ENCODE measurements at regions not wholly inside any gene's neighbourhood (a gene's known extent, or its start where the extent isn't known, plus 50 kb on each side); places are given as distances from the start of the nearest gene placed in this dataset.

- no peak overlapping the region for H3K4me3 Mint-ChIP-seq
- H3K9me3 Mint-ChIP-seq: peaks cover 0 to 4% (median 0%) of the 10 kb centered on the region in 9 donors
- POLR2A ChIA-PET: no interaction called here
- no peaks in the 10 kb centered on the region for H3K27me3 Mint-ChIP-seq
- no peak for DNase-seq
- H3K4me1 Mint-ChIP-seq: peaks cover 16 to 34% (median 30%) of the 10 kb centered on the region in 4 donors
- no peak for ATAC-seq
- H3K27ac Mint-ChIP-seq: no peak overlapping the region
- H3K36me3 Mint-ChIP-seq: peaks cover 5 to 16% (median 5%) of the 10 kb centered on the region in 3 donors
Observed at GRCh38 chr2:181374781-181375675, 82.2 kb upstream of the ITGA4 start.

DNA sequence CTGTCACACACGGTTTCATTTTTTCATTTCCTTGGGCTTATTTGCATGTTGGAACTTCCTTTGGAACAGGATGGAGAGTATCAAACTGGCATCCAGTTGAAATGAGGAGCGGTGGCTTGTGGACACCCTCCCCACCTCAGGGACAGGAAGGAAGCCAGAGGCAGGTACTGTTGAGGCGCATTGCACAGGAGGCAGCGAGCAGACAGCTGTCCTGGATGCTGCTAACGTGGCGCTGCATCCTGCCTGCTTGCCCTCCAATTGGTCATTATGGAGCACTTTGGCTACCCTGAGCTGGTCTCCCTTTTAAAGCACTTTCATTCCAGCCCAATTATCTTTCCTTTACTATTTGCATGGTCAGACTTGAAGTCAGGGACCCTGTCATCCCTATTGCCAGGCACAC lies 80.7 kb upstream of the ITGA4 start:
- DNase-seq (no peak), ATAC-seq (no peak)
- H3K27me3 Mint-ChIP-seq: no peaks in the 10 kb centered on the region
- no peak overlapping the region for H3K27ac Mint-ChIP-seq
- H3K4me3 Mint-ChIP-seq: no peak overlapping the region
- peaks cover 12 to 27% (median 24%) of the 10 kb centered on the region in 4 donors for H3K4me1 Mint-ChIP-seq
- H3K36me3 Mint-ChIP-seq: peaks cover 5 to 17% (median 5%) of the 10 kb centered on the region in 3 donors
- H3K9me3 Mint-ChIP-seq: peaks cover 0 to 4% (median 0%) of the 10 kb centered on the region in 9 donors
- POLR2A ChIA-PET: no interaction called here

GRCh38 chr2:181376999-181377398 lies 80.2 kb upstream of the ITGA4 start:
- ATAC-seq: no peak
- H3K27me3 Mint-ChIP-seq: no peaks in the 10 kb centered on the region
- H3K27ac Mint-ChIP-seq: no peak overlapping the region

GRCh38 chr2:181378491-181378890 lies 78.7 kb upstream of the ITGA4 start:
- H3K27ac Mint-ChIP-seq: peak overlapping the region in 1 of 10 donors; percentile 40
- ATAC-seq: no peak
- no peak overlapping the region for H3K4me3 Mint-ChIP-seq

More at GRCh38 chr2:181376999-181377398, 80.2 kb upstream of the ITGA4 start:
- DNase-seq: no peak
- POLR2A ChIA-PET: no interaction called here
- peaks cover 0 to 4% (median 0%) of the 10 kb centered on the region in 9 donors for H3K9me3 Mint-ChIP-seq
- H3K4me1 Mint-ChIP-seq: peaks cover 11 to 21% (median 18%) of the 10 kb centered on the region in 4 donors
- H3K36me3 Mint-ChIP-seq: peaks cover 5 to 16% (median 5%) of the 10 kb centered on the region in 3 donors
- H3K4me3 Mint-ChIP-seq: no peak overlapping the region

DNA sequence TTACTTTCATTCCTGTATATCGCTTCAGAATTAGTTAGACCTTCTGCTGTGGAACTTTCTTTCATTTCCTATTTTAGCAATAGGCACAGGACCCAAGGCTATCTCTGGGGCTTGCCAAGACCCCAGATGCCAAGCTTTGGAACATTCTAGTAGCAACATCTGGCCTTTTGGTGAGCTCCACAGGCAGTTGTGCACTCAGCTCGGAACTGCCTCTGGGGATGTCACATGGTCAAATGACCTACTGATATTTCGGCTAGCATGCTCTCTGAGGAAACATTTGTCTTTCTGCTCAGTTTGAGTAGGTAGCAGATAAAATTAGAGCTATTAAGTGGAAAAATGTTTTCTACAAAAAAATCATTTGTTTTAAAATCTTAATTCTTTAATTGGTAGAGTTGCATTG lies 76.6 kb upstream of the ITGA4 start:
- DNase-seq: no peak
- H3K4me3 Mint-ChIP-seq: no peak overlapping the region
- POLR2A ChIA-PET: no interaction called here
- H3K36me3 Mint-ChIP-seq: peaks cover 12 to 36% (median 14%) of the 10 kb centered on the region in 3 donors
- H3K9me3 Mint-ChIP-seq: peaks cover 0 to 15% (median 8%) of the 10 kb centered on the region in 9 donors
- no peaks in the 10 kb centered on the region for H3K27me3 Mint-ChIP-seq
- ATAC-seq: no peak
- H3K4me1 Mint-ChIP-seq: peaks cover 0 to 7% (median 5%) of the 10 kb centered on the region in 4 donors
- H3K27ac Mint-ChIP-seq: no peak overlapping the region

More at GRCh38 chr2:181378491-181378890, 78.7 kb upstream of the ITGA4 start:
- Mint-ChIP-seq H3K27me3 (no peaks in the 10 kb centered on the region), H3K4me1 (peaks cover 0 to 11% (median 5%) of the 10 kb centered on the region in 4 donors), H3K9me3 (peaks cover 0 to 4% (median 0%) of the 10 kb centered on the region in 9 donors), H3K36me3 (peaks cover 5 to 18% (median 5%) of the 10 kb centered on the region in 3 donors)
- POLR2A ChIA-PET: no interaction called here
- DNase-seq: no peak

DNA sequence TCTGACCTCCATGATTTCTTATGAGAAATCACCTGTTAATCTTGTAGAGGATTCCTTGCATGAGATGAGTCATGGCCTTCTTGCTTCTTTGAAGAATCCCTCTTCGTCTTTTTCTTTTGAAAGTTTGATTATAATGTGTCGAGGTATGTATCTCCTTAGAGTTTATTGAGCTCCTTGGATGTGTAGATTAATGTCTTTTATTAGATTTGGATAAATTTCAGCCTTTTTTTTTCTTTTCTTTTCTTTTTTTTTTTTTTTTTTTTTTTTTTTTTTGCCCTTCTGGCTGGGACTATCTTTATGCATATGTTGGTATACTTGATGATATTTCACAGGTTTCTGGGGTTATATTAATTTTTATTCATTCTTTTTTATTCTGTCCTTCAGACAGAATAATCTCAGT lies 72.3 kb upstream of the ITGA4 start:
- H3K4me1 Mint-ChIP-seq: peaks cover 0 to 4% (median 0%) of the 10 kb centered on the region in 4 donors
- ATAC-seq (no peak), DNase-seq (no peak)
- H3K27me3 Mint-ChIP-seq: no peaks in the 10 kb centered on the region
- H3K4me3 Mint-ChIP-seq: no peak overlapping the region
- peaks cover 0 to 15% (median 5%) of the 10 kb centered on the region in 9 donors for H3K9me3 Mint-ChIP-seq
- no peak overlapping the region for H3K27ac Mint-ChIP-seq
- H3K36me3 Mint-ChIP-seq: peaks cover 9 to 27% (median 10%) of the 10 kb centered on the region in 3 donors
- POLR2A ChIA-PET: no interaction called here

DNA sequence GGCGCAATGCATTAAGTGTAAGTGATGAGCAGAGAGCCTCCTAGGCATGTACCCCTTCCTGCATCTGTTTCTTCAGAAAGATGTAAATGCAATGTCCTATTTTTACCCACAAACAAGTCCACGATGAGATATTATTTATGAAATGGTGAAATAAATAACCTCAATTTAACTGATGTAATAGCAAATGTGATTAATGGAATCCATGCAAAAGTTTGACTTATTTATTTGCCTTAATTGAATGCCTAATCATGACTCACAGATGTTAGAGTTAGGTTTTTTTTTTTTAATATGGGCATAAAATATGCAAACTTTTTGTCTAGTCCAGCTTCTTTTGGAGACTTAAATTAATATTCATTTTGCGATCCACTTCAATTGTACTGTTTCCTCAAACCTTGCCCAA lies 67.7 kb upstream of the ITGA4 start:
- no peak overlapping the region for H3K4me3 Mint-ChIP-seq
- H3K36me3 Mint-ChIP-seq: peaks cover 5 to 13% (median 9%) of the 10 kb centered on the region in 3 donors
- peaks cover 0 to 10% (median 6%) of the 10 kb centered on the region in 9 donors for H3K9me3 Mint-ChIP-seq
- H3K27me3 Mint-ChIP-seq: no peaks in the 10 kb centered on the region
- no peak for DNase-seq
- no peak for ATAC-seq
- peaks cover 5 to 20% (median 13%) of the 10 kb centered on the region in 4 donors for H3K4me1 Mint-ChIP-seq
- no peak overlapping the region for H3K27ac Mint-ChIP-seq
- POLR2A ChIA-PET: no interaction called here

GRCh38 chr2:181393472-181393871 lies 63.7 kb upstream of the ITGA4 start:
- peaks cover 0 to 6% (median 5%) of the 10 kb centered on the region in 3 donors for H3K36me3 Mint-ChIP-seq
- ATAC-seq (peak; percentile 59 to 69), DNase-seq (peak in 3 of 10 donors; percentile 15 to 37 (median 17))
- POLR2A ChIA-PET: no interaction called here
- no peaks in the 10 kb centered on the region for H3K27me3 Mint-ChIP-seq
- H3K4me3 Mint-ChIP-seq: peak overlapping the region; percentile 54 to 82 (median 70)
- peaks cover 0 to 3% (median 0%) of the 10 kb centered on the region in 9 donors for H3K9me3 Mint-ChIP-seq
- peak overlapping the region; percentile 42 to 91 (median 80) for H3K27ac Mint-ChIP-seq
- H3K4me1 Mint-ChIP-seq: peaks cover 14 to 33% (median 28%) of the 10 kb centered on the region in 4 donors

DNA sequence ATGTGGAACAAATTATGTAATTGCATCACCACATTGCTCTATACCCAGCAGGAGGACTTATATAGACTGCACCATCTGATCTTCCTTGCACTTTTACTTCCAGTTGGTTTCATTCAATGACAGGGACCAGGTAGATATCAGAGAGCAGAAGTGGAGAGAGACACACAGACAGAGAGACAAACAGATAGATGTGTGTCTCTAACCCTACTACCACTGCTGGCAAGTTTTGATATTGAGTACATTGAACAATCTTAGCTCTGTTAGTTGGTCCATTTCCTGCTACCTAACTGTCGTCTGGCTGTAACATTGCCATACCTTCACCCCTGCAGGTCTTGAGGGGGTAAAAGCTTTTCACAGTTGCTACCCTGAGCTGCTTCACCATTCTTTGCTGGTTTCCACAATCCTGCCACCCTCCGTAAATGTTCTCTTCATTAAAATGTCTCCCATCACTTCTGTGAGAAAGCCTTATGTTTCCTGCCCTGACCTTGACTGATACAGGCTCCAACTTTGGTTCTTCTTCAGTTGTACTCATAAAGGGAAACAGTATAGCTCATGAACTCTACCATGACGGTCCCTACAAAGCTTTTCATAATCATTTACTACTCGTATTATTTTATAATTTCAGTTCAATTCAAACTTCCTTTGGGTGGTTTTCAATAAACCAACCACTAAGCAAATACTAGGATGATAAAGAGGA lies 62.3 kb upstream of the ITGA4 start:
- Mint-ChIP-seq H3K36me3 (peaks cover 0 to 6% (median 5%) of the 10 kb centered on the region in 3 donors), H3K4me1 (peaks cover 14 to 34% (median 28%) of the 10 kb centered on the region in 4 donors), H3K9me3 (peaks cover 0 to 3% (median 0%) of the 10 kb centered on the region in 9 donors), H3K27me3 (no peaks in the 10 kb centered on the region), H3K4me3 (peak overlapping the region; percentile 9 to 68 (median 35)), H3K27ac (peak overlapping the region; percentile 3 to 89 (median 74))
- DNase-seq: peak in 2 of 10 donors; percentile 8 to 16
- POLR2A ChIA-PET: interaction anchor here (1.2 to 1.4 kb wide), 2 partner anchors 19 to 63 kb away, joined by 4 to 5 read pairs; partner anchors contain the start of gene ITGA4
- ATAC-seq: peak; percentile 54 to 64

GRCh38 chr2:181395851-181396250 lies 61.3 kb upstream of the ITGA4 start:
- ATAC-seq (no peak), DNase-seq (no peak)
- H3K36me3 Mint-ChIP-seq: peaks cover 0 to 6% (median 5%) of the 10 kb centered on the region in 3 donors
- H3K4me1 Mint-ChIP-seq: peaks cover 14 to 34% (median 28%) of the 10 kb centered on the region in 4 donors
- H3K4me3 Mint-ChIP-seq: no peak overlapping the region
- peak overlapping the region in 5 of 10 donors; percentile 8 to 89 (median 73) for H3K27ac Mint-ChIP-seq
- H3K9me3 Mint-ChIP-seq: peaks cover 0 to 3% (median 0%) of the 10 kb centered on the region in 9 donors
- H3K27me3 Mint-ChIP-seq: no peaks in the 10 kb centered on the region
- POLR2A ChIA-PET: interaction anchor here (1.2 kb wide), 1 partner anchor 18 kb away, joined by 5 read pairs; no protein-coding TSS in a partner anchor

- H3K36me3 Mint-ChIP-seq: peaks cover 0 to 6% (median 5%) of the 10 kb centered on the region in 3 donors
- H3K27me3 Mint-ChIP-seq: no peaks in the 10 kb centered on the region
- POLR2A ChIA-PET: no interaction called here
- H3K9me3 Mint-ChIP-seq: peaks cover 0 to 3% (median 0%) of the 10 kb centered on the region in 9 donors
- H3K4me1 Mint-ChIP-seq: peaks cover 14 to 34% (median 28%) of the 10 kb centered on the region in 4 donors
- no peak for DNase-seq
- no peak for ATAC-seq
- H3K4me3 Mint-ChIP-seq: no peak overlapping the region
- peak overlapping the region in 2 of 10 donors; percentile 17 to 89 for H3K27ac Mint-ChIP-seq
Observed at GRCh38 chr2:181396256-181397123, 60.7 kb upstream of the ITGA4 start.

- no peak overlapping the region for H3K4me3 Mint-ChIP-seq
- ATAC-seq: no peak
- peaks cover 0 to 6% (median 5%) of the 10 kb centered on the region in 3 donors for H3K36me3 Mint-ChIP-seq
- no peaks in the 10 kb centered on the region for H3K9me3 Mint-ChIP-seq
- H3K4me1 Mint-ChIP-seq: peaks cover 14 to 31% (median 26%) of the 10 kb centered on the region in 4 donors
- DNase-seq: no peak
- H3K27ac Mint-ChIP-seq: no peak overlapping the region
- POLR2A ChIA-PET: no interaction called here
- no peaks in the 10 kb centered on the region for H3K27me3 Mint-ChIP-seq
Observed at GRCh38 chr2:181397331-181397730, 59.9 kb upstream of the ITGA4 start.

All from naive thymus-derived CD8-positive, alpha-beta T cell (primary cell).